ENCODE measurements at regions not wholly inside any gene's neighbourhood (a gene's known extent, or its start where the extent isn't known, plus 50 kb on each side); places are given as distances from the start of the nearest gene placed in this dataset.
"Not testable (repeated sequence)": the region's sequence is repeated elsewhere in the genome, so short reads cannot be mapped to it uniquely, and the experiment has no call there.

GRCh38 chr16:29261427-29262248, 144.9 kb downstream of the NPIPB11 start:
- peaks cover 22% of the 10 kb centered on the region for H3K4me1 Mint-ChIP-seq
- not testable (repeated sequence) for DNase-seq (ENCODE audit: low spot score); H4K20me1 ChIP-seq (ENCODE audit: low read depth); H3K79me2 ChIP-seq (ENCODE audit: low read depth); H3K36me3 Mint-ChIP-seq; H3K4me3 Mint-ChIP-seq; H3K27me3 Mint-ChIP-seq (ENCODE audit: insufficient read depth, low read depth); H3K27ac ChIP-seq; H3K27ac Mint-ChIP-seq; H3F3A ChIP-seq (ENCODE audit: low read depth); H3K4me1 ChIP-seq; H3K36me3 ChIP-seq; H3K4me3 ChIP-seq; H3K9me3 ChIP-seq (ENCODE audit: low read depth); H2AFZ ChIP-seq (replicated peaks); H3K4me2 ChIP-seq; H3K9me3 Mint-ChIP-seq; H3K9ac ChIP-seq; H3K27me3 ChIP-seq

- not testable (repeated sequence) for H3K9me3 Mint-ChIP-seq; H3K79me2 ChIP-seq (ENCODE audit: low read depth); H3K27me3 Mint-ChIP-seq (ENCODE audit: insufficient read depth, low read depth); H3K27me3 ChIP-seq; H3K4me1 ChIP-seq; H3K9me3 ChIP-seq (ENCODE audit: low read depth); H2AFZ ChIP-seq (replicated peaks); H3K9ac ChIP-seq; DNase-seq (ENCODE audit: low spot score); H3K4me2 ChIP-seq; H4K20me1 ChIP-seq (ENCODE audit: low read depth); H3K36me3 Mint-ChIP-seq; H3F3A ChIP-seq (ENCODE audit: low read depth); H3K27ac Mint-ChIP-seq; H3K36me3 ChIP-seq; H3K27ac ChIP-seq; H3K4me3 ChIP-seq; H3K4me3 Mint-ChIP-seq
- peaks cover 25% of the 10 kb centered on the region for H3K4me1 Mint-ChIP-seq
Measured at GRCh38 chr16:29260683-29261426, 145.7 kb downstream of the NPIPB11 start.

- H3K27ac Mint-ChIP-seq, H3K4me2 ChIP-seq: not testable (repeated sequence)
Measured at GRCh38 chr16:29259635-29260457, 146.7 kb downstream of the NPIPB11 start.

DNA sequence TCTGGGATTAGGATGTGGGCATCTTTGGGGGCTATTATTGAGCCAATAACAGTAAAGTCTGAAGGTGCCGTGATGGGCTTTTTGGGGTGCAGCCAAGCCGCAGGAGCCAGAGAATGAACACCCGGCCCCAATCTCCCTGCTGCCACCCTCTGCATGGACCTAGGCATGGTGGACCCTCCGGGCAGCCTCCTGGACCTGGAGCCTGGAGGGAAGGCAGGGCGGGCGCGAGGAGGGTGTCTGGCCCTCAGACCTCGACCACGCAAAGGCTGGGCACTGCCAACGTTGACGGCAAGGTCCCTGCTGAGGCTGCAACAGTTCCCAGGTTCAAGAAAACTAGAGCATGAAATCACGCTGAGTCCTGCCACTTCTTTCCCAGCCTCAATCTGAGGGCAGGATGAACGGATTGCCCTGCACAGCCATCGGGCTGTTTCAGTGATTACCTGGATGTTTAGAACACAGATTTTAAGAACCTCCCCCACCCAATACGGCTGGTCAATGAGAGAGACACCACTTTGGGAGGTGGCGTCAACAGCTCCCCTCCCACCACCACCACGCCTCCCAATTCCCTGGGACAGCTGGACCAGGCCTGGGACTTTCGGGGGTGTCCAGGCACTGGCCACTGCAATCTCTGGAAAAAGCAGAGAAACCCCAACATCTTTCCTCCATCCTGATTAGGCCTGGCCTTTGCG, 147.4 kb downstream of the NPIPB11 start:
- not testable (repeated sequence) for H3K27me3 Mint-ChIP-seq (ENCODE audit: insufficient read depth, low read depth); H3K9me3 ChIP-seq (ENCODE audit: low read depth); H3K27me3 ChIP-seq; H3K36me3 Mint-ChIP-seq; H3K27ac ChIP-seq; H3K79me2 ChIP-seq (ENCODE audit: low read depth); H3F3A ChIP-seq (ENCODE audit: low read depth); H3K9me3 Mint-ChIP-seq; H3K36me3 ChIP-seq; H2AFZ ChIP-seq (replicated peaks); H3K9ac ChIP-seq; H4K20me1 ChIP-seq (ENCODE audit: low read depth); H3K4me1 ChIP-seq; DNase-seq (ENCODE audit: low spot score); H3K4me3 Mint-ChIP-seq; H3K4me3 ChIP-seq; H3K4me2 ChIP-seq
- Mint-ChIP-seq H3K4me1 (peaks cover 23% of the 10 kb centered on the region), H3K27ac (peak overlapping the region; percentile 53)

More at GRCh38 chr16:29259635-29260457, 146.7 kb downstream of the NPIPB11 start:
- not testable (repeated sequence) for H3K4me1 ChIP-seq; H3K36me3 ChIP-seq; H3K4me3 Mint-ChIP-seq; H3K9me3 ChIP-seq (ENCODE audit: low read depth); H3F3A ChIP-seq (ENCODE audit: low read depth); H3K9ac ChIP-seq; H3K36me3 Mint-ChIP-seq; H3K4me3 ChIP-seq; H3K9me3 Mint-ChIP-seq; H3K27me3 Mint-ChIP-seq (ENCODE audit: insufficient read depth, low read depth); H2AFZ ChIP-seq (replicated peaks); H4K20me1 ChIP-seq (ENCODE audit: low read depth); H3K27ac ChIP-seq; H3K27me3 ChIP-seq; H3K79me2 ChIP-seq (ENCODE audit: low read depth); DNase-seq (ENCODE audit: low spot score)
- H3K4me1 Mint-ChIP-seq: peaks cover 25% of the 10 kb centered on the region
